TTC549 (cell line): ENCODE measurements at regions not wholly inside any gene's neighbourhood (a gene's known extent, or its start where the extent isn't known, plus 50 kb on each side); places are given as distances from the start of the nearest gene placed in this dataset.
"Not testable (repeated sequence)": the region's sequence is repeated elsewhere in the genome, so short reads cannot be mapped to it uniquely, and the experiment has no call there.

Experiments used
- FAIRE-seq: peaks from 2 replicates; lab custom pipeline; 2012; peaks lifted over from hg19 to GRCh38; lab: Jason Lieb, UNC

GRCh38 chr4:160364665-160365064, 1261.8 kb downstream of the RAPGEF2 start:
- not testable (repeated sequence) for FAIRE-seq

GRCh38 chr4:160365383-160365782, 1262.5 kb downstream of the RAPGEF2 start:
- FAIRE-seq = not testable (repeated sequence)

- FAIRE-seq = no peak
Measured at GRCh38 chr4:160370046-160370445, 1267.2 kb downstream of the RAPGEF2 start.

GRCh38 chr4:160371446-160371845, 1268.6 kb downstream of the RAPGEF2 start:
- FAIRE-seq = no peak

- no peak for FAIRE-seq
Measured at GRCh38 chr4:160372390-160372789, 1269.5 kb downstream of the RAPGEF2 start.

- no peak for FAIRE-seq
Measured at GRCh38 chr4:160373911-160374310, 1271.0 kb downstream of the RAPGEF2 start.

GRCh38 chr4:160375772-160376452, 1273.0 kb downstream of the RAPGEF2 start:
- FAIRE-seq = no peak

GRCh38 chr4:160386846-160387245, 1284.0 kb downstream of the RAPGEF2 start:
- FAIRE-seq = no peak

- FAIRE-seq = no peak
Measured at GRCh38 chr4:160399826-160400225, 1296.9 kb downstream of the RAPGEF2 start.

- FAIRE-seq = no peak
Measured at GRCh38 chr4:160403081-160403480, 1300.2 kb downstream of the RAPGEF2 start.

- no peak for FAIRE-seq
Measured at GRCh38 chr4:160406263-160406825, 1303.5 kb downstream of the RAPGEF2 start.

- FAIRE-seq = no peak
Measured at GRCh38 chr4:160414496-160414895, 1311.6 kb downstream of the RAPGEF2 start.

GRCh38 chr4:160423879-160424451, 1321.1 kb downstream of the RAPGEF2 start:
- FAIRE-seq = no peak

GRCh38 chr4:160426233-160426632, 1323.4 kb downstream of the RAPGEF2 start:
- peak; percentile 75 for FAIRE-seq

- FAIRE-seq = no peak
Measured at GRCh38 chr4:160450876-160451275, 1348.0 kb downstream of the RAPGEF2 start.

- FAIRE-seq = not testable (repeated sequence)
Measured at GRCh38 chr4:160481696-160482690, 1379.1 kb downstream of the RAPGEF2 start.

GRCh38 chr4:160485071-160485687, 1382.3 kb downstream of the RAPGEF2 start:
- no peak for FAIRE-seq

- no peak for FAIRE-seq
Measured at GRCh38 chr4:160492181-160492580, 1389.3 kb downstream of the RAPGEF2 start.

- no peak for FAIRE-seq
Measured at GRCh38 chr4:160493206-160493605, 1390.3 kb downstream of the RAPGEF2 start.

- FAIRE-seq = no peak
Measured at GRCh38 chr4:160495356-160495755, 1392.5 kb downstream of the RAPGEF2 start.

GRCh38 chr4:160498211-160498610, 1395.3 kb downstream of the RAPGEF2 start:
- FAIRE-seq = no peak

GRCh38 chr4:160505724-160506123, 1402.8 kb downstream of the RAPGEF2 start:
- FAIRE-seq = no peak
